Retinal pigment epithelial cell (primary cell): ENCODE measurements at regions not wholly inside any gene's neighbourhood (a gene's known extent, or its start where the extent isn't known, plus 50 kb on each side); places are given as distances from the start of the nearest gene placed in this dataset.

Experiments used
- DNase-seq: peaks from one replicate; pipeline ENCODE4 v3.0.0-alpha.2; 2010; ENCODE audit warnings: low read depth
- H3K4me3 ChIP-seq: 2 replicates; pipeline ENCODE4 v1.5.1; 2011; ENCODE audit warnings: mild to moderate bottlenecking, low read length, control low read depth, moderate library complexity
- CTCF ChIP-seq: conservative IDR thresholded peaks from 2 replicates; pipeline ENCODE4 v1.5.1; 2011; ENCODE audit warnings: low read depth, low read length, control low read depth, inconsistent platforms

- no peak overlapping the region for H3K4me3 ChIP-seq
- TF ChIP-seq CTCF = no peak
- DNase-seq = no peak
Measured at GRCh38 chr18:62655520-62656219, 59.7 kb upstream of the PHLPP1 start.

GRCh38 chr18:62658028-62658427 lies 57.3 kb upstream of the PHLPP1 start:
- TF ChIP-seq CTCF = no peak
- no peak for DNase-seq
- H3K4me3 ChIP-seq = no peak overlapping the region

GRCh38 chr18:62659698-62660097 lies 55.6 kb upstream of the PHLPP1 start:
- no peak overlapping the region for H3K4me3 ChIP-seq
- no peak for DNase-seq
- no peak for TF ChIP-seq CTCF

- H3K4me3 ChIP-seq = no peak overlapping the region
- TF ChIP-seq CTCF = no peak
- DNase-seq = no peak
Measured at GRCh38 chr18:62660691-62661090, 54.6 kb upstream of the PHLPP1 start.

GRCh38 chr18:62663731-62664336 lies 51.5 kb upstream of the PHLPP1 start:
- DNase-seq = no peak
- no peak for TF ChIP-seq CTCF
- no peak overlapping the region for H3K4me3 ChIP-seq

- no peak for DNase-seq
Measured at GRCh38 chr18:62664414-62664813, 50.9 kb upstream of the PHLPP1 start.

More at GRCh38 chr18:62664414-62664813, 50.9 kb upstream of the PHLPP1 start:
- H3K4me3 ChIP-seq = no peak overlapping the region
- TF ChIP-seq CTCF = no peak
